Panc1 (cell line): ENCODE measurements at regions not wholly inside any gene's neighbourhood (a gene's known extent, or its start where the extent isn't known, plus 50 kb on each side); places are given as distances from the start of the nearest gene placed in this dataset.

Source experiments
- ATAC-seq: fragments of 200-7000 bp; cut with Tn5 transposase; 2 replicates; pipeline ENCODE4 v1.9.1; 2020; ENCODE audit warnings: mild to moderate bottlenecking, moderate library complexity
- BruUV-seq: library from RNA; stranded (reverse); fragments of 400-500 nt; replicated peaks from 2 replicates; lab custom pipeline; 2021; lab: Mats Ljungman, UMichigan
- CTCF ChIA-PET: fragments of 300-600 bp; sonication (Branson Sonifier 250); formaldehyde crosslinking; loops from one replicate; lab custom pipeline; 2022; ENCODE audit warnings: antibody characterized with exemption; lab: Charles Lee
- POLR2A ChIA-PET: fragments of 300-600 bp; sonication (Branson Sonifier 250); formaldehyde crosslinking; loops from one replicate; lab custom pipeline; 2022; ENCODE audit warnings: antibody characterized with exemption; lab: Charles Lee
- DNase-seq: peaks from one replicate; pipeline ENCODE4 v3.0.0-alpha.2; 2010; ENCODE audit warnings: low read depth, low spot score
- H3K27ac ChIP-seq: 2 replicates; pipeline ENCODE4 v1.5.1; 2011; ENCODE audit warnings: mild to moderate bottlenecking, low read length, inconsistent platforms
- H3K27me3 ChIP-seq: fragments of 200-500 bp; sonication (Bioruptor generic); 2 replicates; pipeline ENCODE4 v1.6.0; 2014; ENCODE audit warnings: low read length, inconsistent platforms; ENCODE audit not compliant: control insufficient read depth, insufficient read depth
- H3K36me3 ChIP-seq: fragments of 200-500 bp; sonication (Bioruptor generic); 2 replicates; pipeline ENCODE4 v1.5.1; 2014; ENCODE audit warnings: inconsistent platforms, mild to moderate bottlenecking, low read length, moderate library complexity; ENCODE audit not compliant: control insufficient read depth, insufficient read depth
- H3K4me1 ChIP-seq: 2 replicates; pipeline ENCODE4 v1.5.1; 2011; ENCODE audit warnings: inconsistent platforms, mild to moderate bottlenecking, low read length, moderate library complexity; ENCODE audit not compliant: control insufficient read depth, insufficient read depth
- H3K4me3 ChIP-seq, 2 experiments: 2 replicates each; pipeline ENCODE4 v1.5.1; 2011 to 2012; ENCODE audit warnings: low read depth in 2 of 2, low read length in 2 of 2, mild to moderate bottlenecking in 2 of 2, inconsistent platforms in 1 of 2, moderate library complexity in 1 of 2
- H3K9me3 ChIP-seq: fragments of 200-500 bp; sonication (Bioruptor generic); 2 replicates; pipeline ENCODE4 v1.5.1; 2014; ENCODE audit warnings: low read depth, mild to moderate bottlenecking, inconsistent platforms, low read length, moderate library complexity; ENCODE audit not compliant: control insufficient read depth, insufficient read depth
- POLR2AphosphoS5 ChIP-seq: IDR thresholded peaks from 2 replicates; pipeline ENCODE4 v1.6.1; 2012; ENCODE audit warnings: mild to moderate bottlenecking, low read depth, low read length, moderate library complexity
- SIN3A ChIP-seq: IDR thresholded peaks from 2 replicates; pipeline ENCODE4 v1.6.1; 2012; ENCODE audit warnings: low read depth, mild to moderate bottlenecking, low read length, moderate library complexity, borderline replicate concordance; ENCODE audit not compliant: insufficient read depth
- TCF7L2 ChIP-seq: IDR thresholded peaks from 2 replicates; pipeline ENCODE4 v1.6.1; 2011; ENCODE audit warnings: mild to moderate bottlenecking, low read depth, low read length, inconsistent platforms
- in situ Hi-C: cut with HindIII; loops from 2 replicates; pipeline ENCODE4 v1.10.0; 2016; ENCODE audit warnings: low sequenced_read_pairs, low pct_unique_long_range_greater_than_20kb
- intact Hi-C: fragments of 100-400 bp; cut with micrococcal nuclease; formaldehyde crosslinking; loops from one replicate; pipeline ENCODE4 v1.10.0; 2022; ENCODE audit not compliant: unreplicated experiment
- TF ChIP-seq, protein P1 (sequence below), 2 experiments: IDR thresholded peaks; 2 replicates each; pipeline ENCODE4 v1.6.1; 2011 to 2012; ENCODE audit warnings: low read depth in 2 of 2, control low read depth in 1 of 2, low read length in 1 of 2, mild to moderate bottlenecking in 1 of 2, moderate library complexity in 1 of 2; ENCODE audit not compliant: insufficient read depth in 1 of 2
- TF ChIP-seq, protein P2 (sequence below): fragments of 450-650 bp; IDR thresholded peaks from 2 replicates; pipeline ENCODE4 v1.5.1; 2017; ENCODE audit warnings: mild to moderate bottlenecking

DNA sequence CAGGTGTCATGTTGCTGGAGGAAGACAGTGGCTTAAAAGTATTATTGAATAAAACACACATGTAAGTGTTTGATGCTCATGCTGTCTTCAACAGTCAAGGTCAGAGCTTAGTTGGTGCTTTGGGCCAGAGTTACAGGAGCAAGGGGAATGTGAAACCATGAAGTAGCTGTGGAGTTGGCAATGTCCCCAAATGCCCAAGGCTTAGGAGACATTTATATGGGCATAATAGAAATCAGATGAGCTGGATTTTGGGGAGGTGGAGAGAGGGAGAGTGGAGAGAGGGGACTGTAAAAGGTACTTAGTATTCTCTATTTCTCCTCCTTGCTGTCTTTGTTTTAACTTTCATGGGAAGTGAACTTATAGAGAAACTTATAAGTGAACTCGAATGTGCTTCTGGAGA lies 407.8 kb downstream of the ETS1 start:
- DNase-seq (no peak), ATAC-seq (no peak)
- TF ChIP-seq, protein P1, sequence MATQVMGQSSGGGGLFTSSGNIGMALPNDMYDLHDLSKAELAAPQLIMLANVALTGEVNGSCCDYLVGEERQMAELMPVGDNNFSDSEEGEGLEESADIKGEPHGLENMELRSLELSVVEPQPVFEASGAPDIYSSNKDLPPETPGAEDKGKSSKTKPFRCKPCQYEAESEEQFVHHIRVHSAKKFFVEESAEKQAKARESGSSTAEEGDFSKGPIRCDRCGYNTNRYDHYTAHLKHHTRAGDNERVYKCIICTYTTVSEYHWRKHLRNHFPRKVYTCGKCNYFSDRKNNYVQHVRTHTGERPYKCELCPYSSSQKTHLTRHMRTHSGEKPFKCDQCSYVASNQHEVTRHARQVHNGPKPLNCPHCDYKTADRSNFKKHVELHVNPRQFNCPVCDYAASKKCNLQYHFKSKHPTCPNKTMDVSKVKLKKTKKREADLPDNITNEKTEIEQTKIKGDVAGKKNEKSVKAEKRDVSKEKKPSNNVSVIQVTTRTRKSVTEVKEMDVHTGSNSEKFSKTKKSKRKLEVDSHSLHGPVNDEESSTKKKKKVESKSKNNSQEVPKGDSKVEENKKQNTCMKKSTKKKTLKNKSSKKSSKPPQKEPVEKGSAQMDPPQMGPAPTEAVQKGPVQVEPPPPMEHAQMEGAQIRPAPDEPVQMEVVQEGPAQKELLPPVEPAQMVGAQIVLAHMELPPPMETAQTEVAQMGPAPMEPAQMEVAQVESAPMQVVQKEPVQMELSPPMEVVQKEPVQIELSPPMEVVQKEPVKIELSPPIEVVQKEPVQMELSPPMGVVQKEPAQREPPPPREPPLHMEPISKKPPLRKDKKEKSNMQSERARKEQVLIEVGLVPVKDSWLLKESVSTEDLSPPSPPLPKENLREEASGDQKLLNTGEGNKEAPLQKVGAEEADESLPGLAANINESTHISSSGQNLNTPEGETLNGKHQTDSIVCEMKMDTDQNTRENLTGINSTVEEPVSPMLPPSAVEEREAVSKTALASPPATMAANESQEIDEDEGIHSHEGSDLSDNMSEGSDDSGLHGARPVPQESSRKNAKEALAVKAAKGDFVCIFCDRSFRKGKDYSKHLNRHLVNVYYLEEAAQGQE (IDR thresholded peaks at IDR 0.05; ENCODE audit: insufficient read depth in 1 of 2, low read depth in 2 of 2, low read length in 1 of 2) = no peak
- TF ChIP-seq, protein P2, sequence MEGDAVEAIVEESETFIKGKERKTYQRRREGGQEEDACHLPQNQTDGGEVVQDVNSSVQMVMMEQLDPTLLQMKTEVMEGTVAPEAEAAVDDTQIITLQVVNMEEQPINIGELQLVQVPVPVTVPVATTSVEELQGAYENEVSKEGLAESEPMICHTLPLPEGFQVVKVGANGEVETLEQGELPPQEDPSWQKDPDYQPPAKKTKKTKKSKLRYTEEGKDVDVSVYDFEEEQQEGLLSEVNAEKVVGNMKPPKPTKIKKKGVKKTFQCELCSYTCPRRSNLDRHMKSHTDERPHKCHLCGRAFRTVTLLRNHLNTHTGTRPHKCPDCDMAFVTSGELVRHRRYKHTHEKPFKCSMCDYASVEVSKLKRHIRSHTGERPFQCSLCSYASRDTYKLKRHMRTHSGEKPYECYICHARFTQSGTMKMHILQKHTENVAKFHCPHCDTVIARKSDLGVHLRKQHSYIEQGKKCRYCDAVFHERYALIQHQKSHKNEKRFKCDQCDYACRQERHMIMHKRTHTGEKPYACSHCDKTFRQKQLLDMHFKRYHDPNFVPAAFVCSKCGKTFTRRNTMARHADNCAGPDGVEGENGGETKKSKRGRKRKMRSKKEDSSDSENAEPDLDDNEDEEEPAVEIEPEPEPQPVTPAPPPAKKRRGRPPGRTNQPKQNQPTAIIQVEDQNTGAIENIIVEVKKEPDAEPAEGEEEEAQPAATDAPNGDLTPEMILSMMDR = no peak
- TF ChIP-seq SIN3A (no peak), POLR2AphosphoS5 (no peak), TCF7L2 (no peak)
- Histone ChIP-seq H3K4me1 (no peaks in the 10 kb centered on the region), H3K27me3 (no peaks in the 10 kb centered on the region), H3K9me3 (no peaks in the 10 kb centered on the region), H3K4me3 (no peak overlapping the region), H3K27ac (no peak overlapping the region), H3K36me3 (no peaks in the 10 kb centered on the region)
- in situ Hi-C loops = no loop called here
- ChIA-PET POLR2A (no interaction called here), CTCF (no interaction called here)
- intact Hi-C loops = no loop called here
- no TSS peak for BruUV-seq

DNA sequence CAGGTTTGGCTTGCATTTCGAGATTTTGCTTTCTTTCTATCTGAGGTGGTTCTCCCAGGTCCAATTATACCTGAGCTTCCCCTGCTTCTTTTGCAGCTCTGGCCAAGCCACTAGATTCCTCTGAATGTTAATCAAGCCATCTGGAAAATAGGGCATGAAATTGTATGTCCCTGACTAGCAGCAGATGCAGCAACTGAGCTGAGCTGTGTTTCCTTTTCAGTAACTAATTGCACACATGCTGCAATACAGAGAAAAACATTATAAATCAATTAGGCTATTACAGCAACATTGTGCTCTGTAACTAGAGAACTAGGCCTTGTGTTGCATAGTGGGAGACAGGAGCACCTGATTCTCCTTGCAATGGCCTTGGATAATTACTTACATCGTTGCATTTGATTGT lies 408.3 kb downstream of the ETS1 start:
- ChIA-PET CTCF (no interaction called here), POLR2A (no interaction called here)
- DNase-seq (no peak), ATAC-seq (no peak)
- H3K4me1 ChIP-seq = no peaks in the 10 kb centered on the region
- no peaks in the 10 kb centered on the region for H3K27me3 ChIP-seq
- BruUV-seq = no TSS peak
- intact Hi-C loops (no loop called here), in situ Hi-C loops (no loop called here)
- no peak for TF ChIP-seq POLR2AphosphoS5
- TF ChIP-seq, protein P2 = no peak
- TF ChIP-seq TCF7L2 = no peak
- TF ChIP-seq, protein P1 (IDR thresholded peaks at IDR 0.05; ENCODE audit: insufficient read depth in 1 of 2, low read depth in 2 of 2, low read length in 1 of 2) = no peak
- no peak for TF ChIP-seq SIN3A
- H3K4me3 ChIP-seq = no peak overlapping the region
- H3K9me3 ChIP-seq = no peaks in the 10 kb centered on the region
- H3K27ac ChIP-seq = no peak overlapping the region
- H3K36me3 ChIP-seq = no peaks in the 10 kb centered on the region
